NCI-H82 (cell line): ENCODE measurements at regions not wholly inside any gene's neighbourhood (a gene's known extent, or its start where the extent isn't known, plus 50 kb on each side); places are given as distances from the start of the nearest gene placed in this dataset.
"Not testable (repeated sequence)": the region's sequence is repeated elsewhere in the genome, so short reads cannot be mapped to it uniquely, and the experiment has no call there.

ENCODE experiments used
- DNase-seq: peaks from one replicate; lab custom pipeline; 2025; lab: John Stamatoyannopoulos, UW

GRCh38 chr13:88717946-88718345 is 1046.8 kb downstream of the SLITRK5 start:
- DNase-seq, result no peak

- DNase-seq, result no peak
These were observed 1047.6 kb downstream of the SLITRK5 start for GRCh38 chr13:88718781-88719180.

GRCh38 chr13:88726075-88726474 is 1054.9 kb downstream of the SLITRK5 start:
- DNase-seq, result no peak

- DNase-seq, result not testable (repeated sequence)
These were observed 1056.1 kb downstream of the SLITRK5 start for GRCh38 chr13:88727236-88727635.

- no peak for DNase-seq
These were observed 1058.4 kb downstream of the SLITRK5 start for GRCh38 chr13:88729605-88730004.

- DNase-seq, result no peak
These were observed 1064.9 kb downstream of the SLITRK5 start for GRCh38 chr13:88736026-88736425.

GRCh38 chr13:88739195-88739594 is 1068.0 kb downstream of the SLITRK5 start:
- DNase-seq, result no peak

GRCh38 chr13:88744289-88744688 is 1073.1 kb downstream of the SLITRK5 start:
- DNase-seq, result no peak

- no peak for DNase-seq
These were observed 1073.8 kb downstream of the SLITRK5 start for GRCh38 chr13:88745011-88745410.

GRCh38 chr13:88752041-88752440 is 1080.9 kb downstream of the SLITRK5 start:
- DNase-seq, result peak; percentile 94

GRCh38 chr13:88754141-88754540 is 1083.0 kb downstream of the SLITRK5 start:
- no peak for DNase-seq

- peak; percentile 47 for DNase-seq
These were observed 1090.0 kb downstream of the SLITRK5 start for GRCh38 chr13:88761145-88761544.

GRCh38 chr13:88764103-88764502 is 1092.9 kb downstream of the SLITRK5 start:
- DNase-seq, result no peak

GRCh38 chr13:88800505-88800904 is 1129.3 kb downstream of the SLITRK5 start:
- DNase-seq, result no peak

- DNase-seq, result no peak
These were observed 1130.2 kb downstream of the SLITRK5 start for GRCh38 chr13:88801361-88801760.

- DNase-seq, result no peak
These were observed 1131.7 kb downstream of the SLITRK5 start for GRCh38 chr13:88802886-88803285.

GRCh38 chr13:88806438-88806837 is 1135.3 kb downstream of the SLITRK5 start:
- DNase-seq, result no peak

GRCh38 chr13:88817560-88817959 is 1146.4 kb downstream of the SLITRK5 start:
- no peak for DNase-seq

- no peak for DNase-seq
These were observed 1151.9 kb downstream of the SLITRK5 start for GRCh38 chr13:88823114-88823513.

- DNase-seq, result no peak
These were observed 1153.0 kb downstream of the SLITRK5 start for GRCh38 chr13:88824218-88824617.

- DNase-seq, result no peak
These were observed 1168.9 kb downstream of the SLITRK5 start for GRCh38 chr13:88840085-88840484.

- not testable (repeated sequence) for DNase-seq
These were observed 1181.1 kb downstream of the SLITRK5 start for GRCh38 chr13:88852293-88852692.

GRCh38 chr13:88857256-88857655 is 1186.1 kb downstream of the SLITRK5 start:
- DNase-seq, result no peak

- DNase-seq, result no peak
These were observed 1191.0 kb downstream of the SLITRK5 start for GRCh38 chr13:88862095-88862620.

GRCh38 chr13:88863116-88863515 is 1191.9 kb downstream of the SLITRK5 start:
- no peak for DNase-seq
